Keratinocyte (primary cell): ENCODE measurements at regions not wholly inside any gene's neighbourhood (a gene's known extent, or its start where the extent isn't known, plus 50 kb on each side); places are given as distances from the start of the nearest gene placed in this dataset.

Source experiments
- DNase-seq: peaks from one replicate; pipeline ENCODE4 v3.0.0-alpha.2; 2011; ENCODE audit warnings: low read depth, missing footprints, low spot score
- FAIRE-seq: peaks from 2 replicates; lab custom pipeline; 2011; peaks lifted over from hg19 to GRCh38; lab: Jason Lieb, UNC
- H2AFZ ChIP-seq: 2 replicates; pipeline ENCODE4 v1.6.0; 2012; ENCODE audit warnings: low read length, control low read depth, inconsistent platforms; ENCODE audit not compliant: control insufficient read depth
- H3K27ac ChIP-seq: 2 replicates; pipeline ENCODE4 v1.5.1; 2011; ENCODE audit warnings: low read length; ENCODE audit not compliant: control insufficient read depth, insufficient read depth
- H3K27me3 ChIP-seq: 3 replicates; pipeline ENCODE4 v1.6.0; 2011; ENCODE audit warnings: low read length; ENCODE audit not compliant: control insufficient read depth, insufficient read depth; ENCODE audit errors: extremely low read depth
- H3K36me3 ChIP-seq, 2 experiments: 2 replicates in 1 of 2; 3 replicates in 1 of 2; pipeline ENCODE4 v1.5.1; 2011; ENCODE audit warnings: low read length in 2 of 2, mild to moderate bottlenecking in 1 of 2; ENCODE audit not compliant: control insufficient read depth in 2 of 2, insufficient read depth in 2 of 2; ENCODE audit errors: extremely low read depth in 1 of 2
- H3K4me1 ChIP-seq: 3 replicates; pipeline ENCODE4 v1.5.1; 2011; ENCODE audit warnings: low read length; ENCODE audit not compliant: control insufficient read depth, insufficient read depth; ENCODE audit errors: extremely low read depth
- H3K4me2 ChIP-seq: 3 replicates; pipeline ENCODE4 v1.6.0; 2011; ENCODE audit warnings: low read depth, low read length; ENCODE audit not compliant: control insufficient read depth, insufficient read depth; ENCODE audit errors: extremely low read depth
- H3K4me3 ChIP-seq, 3 experiments: fragments of 200-600 bp in 1 of 3; sonication (generic) in 1 of 3; 2 replicates in 2 of 3; 3 replicates in 1 of 3; pipeline ENCODE4 v1.5.1; 2011 to 2016; ENCODE audit warnings: low read length in 3 of 3, mild to moderate bottlenecking in 3 of 3, control low read depth in 2 of 3, inconsistent platforms in 1 of 3, low read depth in 1 of 3, mixed read lengths in 1 of 3, mixed run types in 1 of 3, moderate library complexity in 1 of 3; ENCODE audit not compliant: control insufficient read depth in 2 of 3, insufficient read depth in 2 of 3; ENCODE audit errors: extremely low read depth in 1 of 3
- H3K79me2 ChIP-seq: 2 replicates; pipeline ENCODE4 v1.6.0; 2012; ENCODE audit warnings: low read length; ENCODE audit not compliant: control insufficient read depth, insufficient read depth
- H3K9ac ChIP-seq: 3 replicates; pipeline ENCODE4 v1.6.0; 2011; ENCODE audit warnings: low read length; ENCODE audit not compliant: control insufficient read depth, insufficient read depth; ENCODE audit errors: extremely low read depth
- H3K9me1 ChIP-seq: 3 replicates; pipeline ENCODE4 v1.6.0; 2011; ENCODE audit warnings: low read length; ENCODE audit not compliant: control insufficient read depth, insufficient read depth; ENCODE audit errors: extremely low read depth
- H3K9me3 ChIP-seq: 2 replicates; pipeline ENCODE4 v1.5.1; 2012; ENCODE audit warnings: low read depth, low read length; ENCODE audit not compliant: control insufficient read depth
- H4K20me1 ChIP-seq: 3 replicates; pipeline ENCODE4 v1.6.0; 2011; ENCODE audit warnings: low read length; ENCODE audit not compliant: control insufficient read depth, insufficient read depth; ENCODE audit errors: extremely low read depth
- EZH2 ChIP-seq: IDR thresholded peaks from one replicate; pipeline ENCODE4 v1.6.1; 2012; ENCODE audit warnings: inconsistent platforms, mild to moderate bottlenecking, low read length, moderate library complexity
- dilution Hi-C: fragments of 300-500 bp; cut with MboI; formaldehyde crosslinking; loops from one replicate; pipeline ENCODE4 v1.7.0; 2020; ENCODE audit warnings: low sequenced_read_pairs; ENCODE audit not compliant: extremely low pct_ligation_motif_present
- TF ChIP-seq, protein P1 (sequence below), 3 experiments: IDR thresholded peaks in 1 of 3; conservative IDR thresholded peaks in 1 of 3; optimal IDR thresholded peaks in 1 of 3; 2 replicates in 2 of 3; 3 replicates in 1 of 3; pipeline versions ENCODE3 to v1.5.1; 2011; ENCODE audit warnings: low read length in 3 of 3, mild to moderate bottlenecking in 3 of 3, moderate library complexity in 2 of 3, control low read depth in 1 of 3, inconsistent platforms in 1 of 3; ENCODE audit not compliant: insufficient read depth in 2 of 3; ENCODE audit errors: extremely low read depth in 1 of 3

DNA sequence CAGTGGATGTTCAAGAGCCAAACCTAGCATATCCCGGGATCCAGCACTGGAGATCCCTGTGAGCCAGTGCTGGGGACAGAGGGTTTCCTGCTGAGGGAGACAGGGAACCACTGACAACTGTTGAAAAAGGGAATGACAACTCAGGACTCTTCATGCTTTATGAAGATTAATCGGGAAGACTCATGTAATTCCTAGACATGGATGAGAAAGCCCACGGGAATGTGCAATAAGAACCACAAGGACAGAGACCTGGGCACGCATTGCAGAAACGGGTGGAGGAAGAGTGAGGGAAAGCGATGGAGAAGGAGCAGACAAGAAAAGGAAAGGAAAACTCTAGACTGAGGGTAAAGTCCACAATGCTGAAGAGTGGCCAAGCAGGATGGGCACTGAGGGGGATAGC, 296.0 kb downstream of the PCNX1 start:
- Histone ChIP-seq H2AFZ (no peak overlapping the region), H3K4me3 (no peak overlapping the region), H3K27me3 (no peaks in the 10 kb centered on the region), H3K4me2 (no peak overlapping the region), H3K9me1 (no peaks in the 10 kb centered on the region), H3K4me1 (peaks cover 3% of the 10 kb centered on the region), H3K27ac (no peak overlapping the region), H4K20me1 (no peaks in the 10 kb centered on the region), H3K9me3 (no peaks in the 10 kb centered on the region), H3K9ac (no peak overlapping the region), H3K79me2 (no peaks in the 10 kb centered on the region), H3K36me3 (no peaks in the 10 kb centered on the region)
- dilution Hi-C loops, result no loop called here
- FAIRE-seq (no peak), DNase-seq (no peak)
- TF ChIP-seq, protein P1, sequence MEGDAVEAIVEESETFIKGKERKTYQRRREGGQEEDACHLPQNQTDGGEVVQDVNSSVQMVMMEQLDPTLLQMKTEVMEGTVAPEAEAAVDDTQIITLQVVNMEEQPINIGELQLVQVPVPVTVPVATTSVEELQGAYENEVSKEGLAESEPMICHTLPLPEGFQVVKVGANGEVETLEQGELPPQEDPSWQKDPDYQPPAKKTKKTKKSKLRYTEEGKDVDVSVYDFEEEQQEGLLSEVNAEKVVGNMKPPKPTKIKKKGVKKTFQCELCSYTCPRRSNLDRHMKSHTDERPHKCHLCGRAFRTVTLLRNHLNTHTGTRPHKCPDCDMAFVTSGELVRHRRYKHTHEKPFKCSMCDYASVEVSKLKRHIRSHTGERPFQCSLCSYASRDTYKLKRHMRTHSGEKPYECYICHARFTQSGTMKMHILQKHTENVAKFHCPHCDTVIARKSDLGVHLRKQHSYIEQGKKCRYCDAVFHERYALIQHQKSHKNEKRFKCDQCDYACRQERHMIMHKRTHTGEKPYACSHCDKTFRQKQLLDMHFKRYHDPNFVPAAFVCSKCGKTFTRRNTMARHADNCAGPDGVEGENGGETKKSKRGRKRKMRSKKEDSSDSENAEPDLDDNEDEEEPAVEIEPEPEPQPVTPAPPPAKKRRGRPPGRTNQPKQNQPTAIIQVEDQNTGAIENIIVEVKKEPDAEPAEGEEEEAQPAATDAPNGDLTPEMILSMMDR (optimal IDR thresholded peaks at IDR 0.05 in 1 of 3, IDR thresholded peaks at IDR 0.05 in 1 of 3, conservative IDR thresholded peaks at IDR 0.05 in 1 of 3; ENCODE audit: extremely low read depth in 1 of 3, insufficient read depth in 2 of 3, low read length in 3 of 3), result no peak
- no peak for TF ChIP-seq EZH2

DNA sequence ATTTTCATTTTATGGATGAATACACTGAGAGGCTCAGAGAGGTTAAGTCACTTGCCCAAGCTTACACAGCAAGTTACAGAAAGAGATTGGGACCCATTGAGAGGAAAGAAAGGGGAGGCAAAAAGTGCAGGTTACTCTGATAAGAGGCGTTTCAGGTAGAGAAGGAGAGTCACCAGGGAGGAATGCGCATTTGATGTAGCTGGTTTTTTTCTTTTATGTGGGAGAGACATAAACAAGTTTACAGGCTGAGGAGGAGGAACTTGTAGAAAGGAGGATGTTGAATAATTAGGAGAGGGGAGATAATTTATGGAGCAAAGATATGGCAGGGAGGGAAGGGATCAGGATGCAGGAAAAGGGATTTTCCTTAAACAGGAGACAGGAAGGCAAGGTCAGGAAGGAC, 297.0 kb downstream of the PCNX1 start:
- H3K9ac ChIP-seq, result no peak overlapping the region
- peaks cover 3% of the 10 kb centered on the region for H3K4me1 ChIP-seq
- no peaks in the 10 kb centered on the region for H3K27me3 ChIP-seq
- dilution Hi-C loops, result no loop called here
- H3K79me2 ChIP-seq, result no peaks in the 10 kb centered on the region
- H3K4me2 ChIP-seq, result no peak overlapping the region
- DNase-seq (no peak), FAIRE-seq (no peak)
- H3K27ac ChIP-seq, result no peak overlapping the region
- H3K9me1 ChIP-seq, result no peaks in the 10 kb centered on the region
- TF ChIP-seq EZH2, result no peak
- TF ChIP-seq, protein P1 (optimal IDR thresholded peaks at IDR 0.05 in 1 of 3, IDR thresholded peaks at IDR 0.05 in 1 of 3, conservative IDR thresholded peaks at IDR 0.05 in 1 of 3; ENCODE audit: extremely low read depth in 1 of 3, insufficient read depth in 2 of 3, low read length in 3 of 3), result no peak
- H3K4me3 ChIP-seq, result no peak overlapping the region
- H3K9me3 ChIP-seq, result no peaks in the 10 kb centered on the region
- no peak overlapping the region for H2AFZ ChIP-seq
- H4K20me1 ChIP-seq, result no peaks in the 10 kb centered on the region
- no peaks in the 10 kb centered on the region for H3K36me3 ChIP-seq
